ENCODE measurements at regions not wholly inside any gene's neighbourhood (a gene's known extent, or its start where the extent isn't known, plus 50 kb on each side); places are given as distances from the start of the nearest gene placed in this dataset.

GRCh38 chr11:33965032-33965431 is 73.2 kb upstream of the LMO2 start:
- TF ChIP-seq, protein P1, sequence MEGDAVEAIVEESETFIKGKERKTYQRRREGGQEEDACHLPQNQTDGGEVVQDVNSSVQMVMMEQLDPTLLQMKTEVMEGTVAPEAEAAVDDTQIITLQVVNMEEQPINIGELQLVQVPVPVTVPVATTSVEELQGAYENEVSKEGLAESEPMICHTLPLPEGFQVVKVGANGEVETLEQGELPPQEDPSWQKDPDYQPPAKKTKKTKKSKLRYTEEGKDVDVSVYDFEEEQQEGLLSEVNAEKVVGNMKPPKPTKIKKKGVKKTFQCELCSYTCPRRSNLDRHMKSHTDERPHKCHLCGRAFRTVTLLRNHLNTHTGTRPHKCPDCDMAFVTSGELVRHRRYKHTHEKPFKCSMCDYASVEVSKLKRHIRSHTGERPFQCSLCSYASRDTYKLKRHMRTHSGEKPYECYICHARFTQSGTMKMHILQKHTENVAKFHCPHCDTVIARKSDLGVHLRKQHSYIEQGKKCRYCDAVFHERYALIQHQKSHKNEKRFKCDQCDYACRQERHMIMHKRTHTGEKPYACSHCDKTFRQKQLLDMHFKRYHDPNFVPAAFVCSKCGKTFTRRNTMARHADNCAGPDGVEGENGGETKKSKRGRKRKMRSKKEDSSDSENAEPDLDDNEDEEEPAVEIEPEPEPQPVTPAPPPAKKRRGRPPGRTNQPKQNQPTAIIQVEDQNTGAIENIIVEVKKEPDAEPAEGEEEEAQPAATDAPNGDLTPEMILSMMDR (IDR thresholded peaks at IDR 0.05; ENCODE audit: poor library complexity, severe bottlenecking): no peak
- TF ChIP-seq MXI1 (conservative IDR thresholded peaks at IDR 0.05; ENCODE audit: poor library complexity, severe bottlenecking): no peak
